ENCODE measurements at regions not wholly inside any gene's neighbourhood (a gene's known extent, or its start where the extent isn't known, plus 50 kb on each side); places are given as distances from the start of the nearest gene placed in this dataset.

- TF ChIP-seq CTCF (IDR thresholded peaks at IDR 0.05) (no peak), POLR2A (IDR thresholded peaks at IDR 0.05) (no peak)
Observed at GRCh38 chr9:118023644-118024043, 319.4 kb downstream of the TLR4 start.

Data from adrenal gland (tissue), 5 donors.